ENCODE measurements at regions not wholly inside any gene's neighbourhood (a gene's known extent, or its start where the extent isn't known, plus 50 kb on each side); places are given as distances from the start of the nearest gene placed in this dataset.

- TF ChIP-seq EZH2phosphoT487 (IDR thresholded peaks at IDR 0.05; ENCODE audit: insufficient read depth, low read depth) (no peak), EZH2 (IDR thresholded peaks at IDR 0.05; ENCODE audit: insufficient read depth, poor library complexity, severe bottlenecking) (no peak)
These were observed 126.5 kb downstream of the C1orf94 start for GRCh38 chr1:34303218-34303617.
